SU-DHL-6 (cell line): ENCODE measurements at regions not wholly inside any gene's neighbourhood (a gene's known extent, or its start where the extent isn't known, plus 50 kb on each side); places are given as distances from the start of the nearest gene placed in this dataset.
"Not testable (repeated sequence)": the region's sequence is repeated elsewhere in the genome, so short reads cannot be mapped to it uniquely, and the experiment has no call there.

ENCODE experiments used
- H2AFZ ChIP-seq: fragments of 200-600 bp; sonication (generic); 2 replicates; pipeline ENCODE4 v1.6.1; 2014; ENCODE audit warnings: low read depth, mild to moderate bottlenecking, moderate library complexity, mixed read lengths, antibody characterized with exemption, low read length; ENCODE audit not compliant: severe bottlenecking
- H3F3A ChIP-seq: fragments of 200-600 bp; shearing (Covaris generic); 2 replicates; pipeline ENCODE4 v1.6.0; 2016; ENCODE audit warnings: antibody characterized with exemption, mild to moderate bottlenecking; ENCODE audit not compliant: insufficient read depth
- H3K27ac ChIP-seq: fragments of 200-600 bp; sonication (generic); 2 replicates; pipeline ENCODE4 v1.5.1; 2016; ENCODE audit warnings: low read depth, mild to moderate bottlenecking, low read length, moderate library complexity, mixed read lengths
- H3K27me3 ChIP-seq: fragments of 200-600 bp; sonication (generic), shearing (Covaris generic); 2 replicates; pipeline ENCODE4 v1.6.0; 2014; ENCODE audit warnings: mild to moderate bottlenecking, low read length
- H3K36me3 ChIP-seq: fragments of 200-600 bp; sonication (generic); 2 replicates; pipeline ENCODE4 v1.6.1; 2014; ENCODE audit warnings: mild to moderate bottlenecking, low read length, mixed read lengths
- H3K4me2 ChIP-seq: fragments of 300-600, 200-600 bp; shearing (Covaris generic), sonication (generic); 2 replicates; pipeline ENCODE4 v1.6.0; 2014; ENCODE audit warnings: low read length, low read depth, mild to moderate bottlenecking; ENCODE audit not compliant: poor library complexity, severe bottlenecking
- H3K4me3 ChIP-seq: fragments of 200-600 bp; sonication (generic); 2 replicates; pipeline ENCODE4 v1.5.1; 2014; ENCODE audit warnings: antibody characterized with exemption, low read length, mild to moderate bottlenecking, mixed read lengths; ENCODE audit not compliant: insufficient read depth, poor library complexity, severe bottlenecking
- H3K79me2 ChIP-seq: fragments of 200-600 bp; sonication (generic); 2 replicates; pipeline ENCODE4 v1.6.1; 2014; ENCODE audit warnings: mild to moderate bottlenecking, low read length, moderate library complexity; ENCODE audit not compliant: insufficient read depth
- H3K9ac ChIP-seq: fragments of 200-600 bp; sonication (generic); 2 replicates; pipeline ENCODE4 v1.7.0; 2014; ENCODE audit warnings: mild to moderate bottlenecking, low read length
- H3K9me2 ChIP-seq: fragments of 200-600 bp; sonication (generic); replicated peaks from 2 replicates; pipeline ENCODE4 v1.6.1; 2014; ENCODE audit warnings: low read length; ENCODE audit not compliant: insufficient read depth
- H3K9me3 ChIP-seq: fragments of 200-600 bp; sonication (generic); 2 replicates; pipeline ENCODE4 v1.6.1; 2014; ENCODE audit warnings: low read length, mixed read lengths; ENCODE audit not compliant: insufficient read depth
- H4K20me1 ChIP-seq: fragments of 200-600 bp; sonication (generic); 2 replicates; pipeline ENCODE4 v1.6.1; 2014; ENCODE audit warnings: low read depth, mild to moderate bottlenecking, antibody characterized with exemption, low read length, moderate library complexity, mixed read lengths
- EZH2phosphoT487 ChIP-seq: fragments of 200-600 bp; sonication (generic), shearing (Covaris generic); conservative IDR thresholded peaks from 2 replicates; pipeline ENCODE4 v1.6.1; 2018; ENCODE audit warnings: mild to moderate bottlenecking, antibody characterized with exemption, low read length, moderate library complexity, mixed read lengths
- TF ChIP-seq, protein P1 (sequence below): fragments of 200-600 bp; sonication (generic); IDR thresholded peaks from one replicate; pipeline ENCODE4 v1.5.1; 2017; ENCODE audit warnings: antibody characterized with exemption, mild to moderate bottlenecking, low read length, moderate library complexity; ENCODE audit not compliant: insufficient read depth, poor library complexity, severe bottlenecking

DNA sequence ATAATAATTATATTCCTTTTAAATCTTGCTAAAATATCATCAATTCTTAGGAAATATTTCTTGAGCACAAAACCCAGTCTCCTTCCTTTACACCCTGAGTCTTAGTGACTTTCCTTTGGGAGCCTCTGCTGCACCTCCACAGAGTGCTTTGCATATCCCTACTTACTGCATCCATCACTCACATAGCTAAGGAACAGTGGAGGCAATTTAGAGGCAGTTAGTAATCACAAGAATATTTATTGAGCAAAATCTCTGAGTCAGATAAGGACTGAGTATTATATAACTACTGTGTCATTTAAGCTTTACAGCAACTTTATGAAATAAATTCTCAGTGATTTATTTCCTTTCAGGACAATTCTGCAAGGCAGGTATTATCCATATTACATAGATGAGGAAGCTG lies 327.7 kb downstream of the TMX3 start:
- Histone ChIP-seq H3K9me3 (no peaks in the 10 kb centered on the region), H2AFZ (no peak overlapping the region), H4K20me1 (no peaks in the 10 kb centered on the region), H3F3A (no peaks in the 10 kb centered on the region), H3K9me2 (no peaks in the 10 kb centered on the region), H3K27me3 (no peaks in the 10 kb centered on the region), H3K9ac (no peak overlapping the region), H3K36me3 (no peaks in the 10 kb centered on the region), H3K79me2 (no peaks in the 10 kb centered on the region), H3K4me3 (no peak overlapping the region), H3K4me2 (no peak overlapping the region), H3K27ac (no peak overlapping the region)
- TF ChIP-seq, protein P1, sequence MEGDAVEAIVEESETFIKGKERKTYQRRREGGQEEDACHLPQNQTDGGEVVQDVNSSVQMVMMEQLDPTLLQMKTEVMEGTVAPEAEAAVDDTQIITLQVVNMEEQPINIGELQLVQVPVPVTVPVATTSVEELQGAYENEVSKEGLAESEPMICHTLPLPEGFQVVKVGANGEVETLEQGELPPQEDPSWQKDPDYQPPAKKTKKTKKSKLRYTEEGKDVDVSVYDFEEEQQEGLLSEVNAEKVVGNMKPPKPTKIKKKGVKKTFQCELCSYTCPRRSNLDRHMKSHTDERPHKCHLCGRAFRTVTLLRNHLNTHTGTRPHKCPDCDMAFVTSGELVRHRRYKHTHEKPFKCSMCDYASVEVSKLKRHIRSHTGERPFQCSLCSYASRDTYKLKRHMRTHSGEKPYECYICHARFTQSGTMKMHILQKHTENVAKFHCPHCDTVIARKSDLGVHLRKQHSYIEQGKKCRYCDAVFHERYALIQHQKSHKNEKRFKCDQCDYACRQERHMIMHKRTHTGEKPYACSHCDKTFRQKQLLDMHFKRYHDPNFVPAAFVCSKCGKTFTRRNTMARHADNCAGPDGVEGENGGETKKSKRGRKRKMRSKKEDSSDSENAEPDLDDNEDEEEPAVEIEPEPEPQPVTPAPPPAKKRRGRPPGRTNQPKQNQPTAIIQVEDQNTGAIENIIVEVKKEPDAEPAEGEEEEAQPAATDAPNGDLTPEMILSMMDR: no peak
- no peak for TF ChIP-seq EZH2phosphoT487

GRCh38 chr18:68383979-68384378 lies 330.9 kb downstream of the TMX3 start:
- H4K20me1 ChIP-seq, H2AFZ ChIP-seq, H3K36me3 ChIP-seq, H3K4me2 ChIP-seq, H3K4me3 ChIP-seq, H3K27ac ChIP-seq, H3K9me3 ChIP-seq, H3K9ac ChIP-seq, H3K79me2 ChIP-seq, H3K9me2 ChIP-seq, H3F3A ChIP-seq, H3K27me3 ChIP-seq: not testable (repeated sequence)

GRCh38 chr18:68376926-68377325 lies 338.0 kb downstream of the TMX3 start:
- H3K27ac ChIP-seq: no peak overlapping the region
- H2AFZ ChIP-seq: no peak overlapping the region
- no peaks in the 10 kb centered on the region for H3K27me3 ChIP-seq
- no peak overlapping the region for H3K9ac ChIP-seq
- no peak overlapping the region for H3K4me3 ChIP-seq
- H3K9me2 ChIP-seq: no peaks in the 10 kb centered on the region; the same call in 1 of the 2 replicates
- no peaks in the 10 kb centered on the region for H3F3A ChIP-seq
- no peaks in the 10 kb centered on the region for H3K9me3 ChIP-seq
- no peaks in the 10 kb centered on the region for H3K79me2 ChIP-seq
- TF ChIP-seq EZH2phosphoT487: no peak
- TF ChIP-seq, protein P1: no peak
- no peaks in the 10 kb centered on the region for H4K20me1 ChIP-seq
- no peaks in the 10 kb centered on the region for H3K36me3 ChIP-seq
- no peak overlapping the region for H3K4me2 ChIP-seq

- no peaks in the 10 kb centered on the region for H4K20me1 ChIP-seq
- H3K4me3 ChIP-seq: no peak overlapping the region
- H3F3A ChIP-seq: no peaks in the 10 kb centered on the region
- H3K9me2 ChIP-seq: no peaks in the 10 kb centered on the region
- TF ChIP-seq, protein P1: no peak
- no peak for TF ChIP-seq EZH2phosphoT487
- no peak overlapping the region for H3K4me2 ChIP-seq
- no peak overlapping the region for H3K27ac ChIP-seq
- no peaks in the 10 kb centered on the region for H3K79me2 ChIP-seq
- H3K9ac ChIP-seq: no peak overlapping the region
- no peaks in the 10 kb centered on the region for H3K9me3 ChIP-seq
- no peaks in the 10 kb centered on the region for H3K27me3 ChIP-seq
- H2AFZ ChIP-seq: no peak overlapping the region
- H3K36me3 ChIP-seq: no peaks in the 10 kb centered on the region
Measured at GRCh38 chr18:68362907-68363306, 352.0 kb downstream of the TMX3 start.
